GM12892 (cell line): ENCODE measurements at regions not wholly inside any gene's neighbourhood (a gene's known extent, or its start where the extent isn't known, plus 50 kb on each side); places are given as distances from the start of the nearest gene placed in this dataset.

ENCODE experiments used
- POLR2A ChIP-seq: IDR thresholded peaks from 2 replicates; pipeline ENCODE4 v1.6.1; 2011; ENCODE audit warnings: low read depth, low read length, control low read depth
- POLR2AphosphoS5 ChIP-seq: IDR thresholded peaks from 2 replicates; pipeline ENCODE4 v1.6.1; 2011; ENCODE audit warnings: low read depth, low read length, control low read depth
- TAF1 ChIP-seq: IDR thresholded peaks from 2 replicates; pipeline ENCODE4 v1.6.1; 2011; ENCODE audit warnings: low read depth, mild to moderate bottlenecking, control low read depth, low read length, borderline replicate concordance

DNA sequence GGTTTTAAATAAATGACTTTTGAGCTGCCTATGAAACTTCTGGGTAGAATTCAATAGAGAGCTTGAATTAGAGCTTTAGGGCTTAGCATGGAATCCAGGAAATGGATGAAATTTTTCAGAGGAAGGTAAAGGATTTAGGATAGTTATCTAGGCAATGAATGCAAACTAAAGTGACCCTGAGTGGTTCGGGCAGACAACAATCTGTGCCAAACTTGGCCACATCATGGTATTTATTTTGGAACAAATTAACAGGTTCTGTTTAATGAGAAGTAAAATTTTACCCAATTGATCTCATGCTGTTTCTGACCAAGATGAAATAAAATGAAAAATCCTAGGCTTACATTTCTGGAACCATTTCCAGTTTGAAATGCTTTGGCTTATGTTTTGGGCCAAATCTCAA is 934.4 kb downstream of the MAT2B start:
- no peak for TF ChIP-seq POLR2AphosphoS5
- TF ChIP-seq POLR2A, result no peak
- no peak for TF ChIP-seq TAF1
